AG09319 (cell line): ENCODE measurements at regions not wholly inside any gene's neighbourhood (a gene's known extent, or its start where the extent isn't known, plus 50 kb on each side); places are given as distances from the start of the nearest gene placed in this dataset.
"Not testable (repeated sequence)": the region's sequence is repeated elsewhere in the genome, so short reads cannot be mapped to it uniquely, and the experiment has no call there.

Experiments
- DNase-seq: peaks from one replicate; pipeline ENCODE4 v3.0.0-alpha.2; 2010; ENCODE audit warnings: low read depth; ENCODE audit errors: extremely low read depth
- TF ChIP-seq, protein P1 (sequence below): IDR thresholded peaks from 2 replicates; pipeline ENCODE4 v1.5.1; 2011; ENCODE audit warnings: low read depth, mild to moderate bottlenecking, inconsistent platforms, low read length, moderate library complexity

DNA sequence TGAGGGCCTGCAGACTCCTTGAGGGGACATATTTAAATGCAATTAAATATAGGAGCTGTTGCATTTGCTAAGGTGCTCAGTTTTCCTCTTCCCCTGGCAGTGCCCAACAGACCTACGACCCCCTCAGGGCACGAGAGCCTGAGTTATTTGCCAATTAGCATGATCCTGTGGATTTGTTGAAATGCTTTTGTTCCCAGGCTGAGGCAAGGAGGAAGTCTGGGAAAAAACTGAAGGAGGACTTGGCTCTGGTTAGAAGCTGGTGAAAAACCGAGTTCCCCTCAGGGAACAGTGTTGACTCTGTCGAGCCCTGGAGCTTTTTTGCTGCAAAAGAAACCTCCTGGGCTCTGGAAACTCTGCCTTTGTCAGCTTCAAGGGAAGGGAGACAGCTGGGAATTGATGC is 103.6 kb upstream of the SHB start:
- DNase-seq, result no peak
- TF ChIP-seq, protein P1, sequence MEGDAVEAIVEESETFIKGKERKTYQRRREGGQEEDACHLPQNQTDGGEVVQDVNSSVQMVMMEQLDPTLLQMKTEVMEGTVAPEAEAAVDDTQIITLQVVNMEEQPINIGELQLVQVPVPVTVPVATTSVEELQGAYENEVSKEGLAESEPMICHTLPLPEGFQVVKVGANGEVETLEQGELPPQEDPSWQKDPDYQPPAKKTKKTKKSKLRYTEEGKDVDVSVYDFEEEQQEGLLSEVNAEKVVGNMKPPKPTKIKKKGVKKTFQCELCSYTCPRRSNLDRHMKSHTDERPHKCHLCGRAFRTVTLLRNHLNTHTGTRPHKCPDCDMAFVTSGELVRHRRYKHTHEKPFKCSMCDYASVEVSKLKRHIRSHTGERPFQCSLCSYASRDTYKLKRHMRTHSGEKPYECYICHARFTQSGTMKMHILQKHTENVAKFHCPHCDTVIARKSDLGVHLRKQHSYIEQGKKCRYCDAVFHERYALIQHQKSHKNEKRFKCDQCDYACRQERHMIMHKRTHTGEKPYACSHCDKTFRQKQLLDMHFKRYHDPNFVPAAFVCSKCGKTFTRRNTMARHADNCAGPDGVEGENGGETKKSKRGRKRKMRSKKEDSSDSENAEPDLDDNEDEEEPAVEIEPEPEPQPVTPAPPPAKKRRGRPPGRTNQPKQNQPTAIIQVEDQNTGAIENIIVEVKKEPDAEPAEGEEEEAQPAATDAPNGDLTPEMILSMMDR, result no peak

DNA sequence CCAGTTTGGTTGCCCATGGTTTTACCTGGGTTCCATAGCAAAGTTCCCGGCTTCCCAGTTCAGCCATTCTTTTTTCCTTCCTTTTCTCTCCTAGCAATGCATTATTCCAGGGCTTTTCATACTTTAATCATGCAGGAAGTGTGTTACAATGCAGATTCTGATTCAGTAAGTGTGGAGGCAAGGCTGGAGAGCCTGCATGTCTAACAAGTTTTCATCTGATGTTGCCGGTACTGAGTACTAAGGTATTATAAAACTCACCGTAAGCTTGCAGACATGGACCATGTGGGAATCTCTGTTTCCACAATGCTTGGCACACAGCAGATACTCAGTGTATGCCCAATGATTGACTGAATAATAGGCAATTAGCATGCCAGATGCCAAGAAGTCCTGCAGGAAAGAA is 102.9 kb upstream of the SHB start:
- TF ChIP-seq, protein P1, result no peak
- no peak for DNase-seq

DNA sequence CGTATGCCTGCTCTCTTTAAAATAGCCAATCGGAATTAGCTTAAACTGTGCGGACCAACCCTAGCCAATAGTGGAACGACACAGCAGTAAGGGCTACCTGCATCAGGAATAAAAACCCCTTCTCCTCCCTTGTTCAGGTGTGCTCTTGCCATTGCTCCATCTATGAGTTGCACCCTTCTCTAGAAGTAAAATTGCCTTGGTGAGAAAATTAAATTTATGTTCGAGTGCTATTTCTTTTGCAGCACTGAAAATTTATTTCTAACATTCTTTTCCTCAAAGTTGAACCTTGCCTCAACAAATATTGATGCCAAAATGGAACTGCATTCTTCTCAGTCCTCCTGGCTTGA is 102.5 kb upstream of the SHB start:
- DNase-seq, result no peak
- TF ChIP-seq, protein P1, result no peak

DNA sequence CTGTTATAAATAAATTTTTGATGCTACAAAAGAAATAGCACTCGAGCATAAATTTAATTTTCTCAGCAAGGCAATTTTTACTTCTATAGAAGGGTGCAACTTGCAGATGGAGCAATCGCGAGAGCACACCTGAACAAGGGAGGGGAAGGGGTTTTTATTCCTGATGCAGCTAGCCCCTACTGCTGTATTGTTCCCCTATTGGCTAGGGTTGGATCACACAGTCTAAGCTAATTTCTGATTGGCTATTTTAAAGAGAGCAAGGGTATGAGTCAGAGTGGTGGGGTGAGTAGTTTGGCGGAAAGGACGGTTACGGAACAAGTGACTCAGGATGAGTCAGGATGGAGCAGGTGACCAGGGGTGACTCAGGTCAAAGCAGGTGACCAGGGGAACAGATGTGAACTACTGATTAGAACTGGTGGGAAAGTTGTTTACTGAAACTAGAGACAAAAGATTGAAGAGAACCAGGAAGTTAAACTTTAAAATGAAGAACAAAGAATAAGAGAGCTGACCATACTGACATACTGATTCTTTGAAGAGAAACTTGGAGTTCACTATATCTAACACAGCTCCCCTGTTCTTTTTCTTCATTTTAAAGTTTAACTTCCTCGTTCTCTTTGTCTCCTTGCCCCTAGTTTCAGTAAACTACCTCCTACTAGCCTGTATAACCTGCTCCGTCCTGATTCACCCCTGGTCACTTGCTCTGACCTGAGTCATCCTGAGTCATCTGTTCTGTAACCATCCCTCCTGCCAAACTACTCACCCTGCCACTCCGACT is 101.9 kb upstream of the SHB start:
- not testable (repeated sequence) for DNase-seq

DNA sequence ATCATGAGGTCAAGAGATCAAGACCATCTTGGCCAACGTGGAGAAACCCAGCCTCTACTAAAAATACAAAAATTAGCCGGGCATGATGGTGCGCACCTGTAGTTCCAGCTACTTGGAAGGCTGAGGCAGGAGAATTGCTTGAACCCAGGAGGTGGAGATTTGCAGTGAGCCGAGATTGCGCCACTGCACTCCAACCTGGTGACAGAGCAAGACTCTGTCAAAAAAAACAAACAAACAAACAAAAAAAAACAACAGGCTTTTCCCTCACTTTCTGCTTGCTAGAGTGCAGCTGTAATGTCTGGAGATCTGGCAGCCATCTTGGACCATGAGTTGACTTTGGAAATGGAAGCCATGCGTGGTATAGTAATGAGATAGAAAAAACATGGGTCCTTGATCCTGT is 101.1 kb upstream of the SHB start:
- DNase-seq, result not testable (repeated sequence)

DNA sequence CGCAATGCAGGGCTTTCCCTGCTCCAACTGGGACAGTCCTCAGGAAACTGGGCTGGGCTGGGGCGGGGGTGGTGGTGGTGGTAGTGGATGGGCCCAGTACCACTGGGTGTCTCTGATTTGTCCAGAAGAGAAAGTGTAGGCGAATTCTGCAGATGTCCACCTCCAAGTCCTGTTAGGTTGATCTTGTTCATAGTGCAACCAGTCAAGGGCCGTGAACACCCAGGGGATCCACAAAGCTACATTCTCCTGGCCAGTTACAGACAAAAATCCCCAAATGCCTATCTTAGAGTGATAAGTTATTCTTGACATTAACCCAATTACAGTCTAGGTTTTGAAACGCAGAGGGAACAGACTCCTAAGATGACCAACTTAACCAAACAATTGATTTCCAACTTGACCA is 97.5 kb upstream of the SHB start:
- TF ChIP-seq, protein P1, result no peak

DNA sequence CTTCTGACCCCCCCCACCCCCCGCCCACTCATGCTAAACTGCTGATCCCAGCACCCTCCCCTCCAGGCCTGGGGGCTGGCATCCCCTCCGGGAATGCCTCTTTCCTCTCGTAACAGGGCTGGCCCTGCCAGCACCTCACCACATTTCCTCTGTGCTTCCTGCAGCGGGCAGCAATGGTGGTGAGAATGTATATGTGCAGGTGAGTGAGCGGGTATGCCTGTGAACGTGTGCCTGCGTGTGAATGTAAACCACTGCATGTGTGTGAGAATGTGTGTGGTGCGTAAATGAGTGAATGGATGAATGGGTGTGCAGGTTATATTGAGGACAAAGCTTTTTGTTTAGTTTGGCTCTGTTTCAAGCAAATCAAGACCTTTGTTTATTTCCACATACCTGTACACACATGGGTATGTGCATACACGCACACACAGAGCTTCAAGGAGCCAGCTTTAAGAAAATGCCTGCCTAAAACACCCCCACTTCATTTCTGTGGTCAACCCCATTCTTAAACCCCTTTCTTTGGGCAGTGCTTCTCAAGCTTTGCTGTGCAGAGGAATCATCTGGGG is 95.7 kb upstream of the SHB start:
- DNase-seq, result no peak
- TF ChIP-seq, protein P1, result no peak

More for the DNA sequence above, 97.5 kb upstream of the SHB start:
- no peak for DNase-seq

DNA sequence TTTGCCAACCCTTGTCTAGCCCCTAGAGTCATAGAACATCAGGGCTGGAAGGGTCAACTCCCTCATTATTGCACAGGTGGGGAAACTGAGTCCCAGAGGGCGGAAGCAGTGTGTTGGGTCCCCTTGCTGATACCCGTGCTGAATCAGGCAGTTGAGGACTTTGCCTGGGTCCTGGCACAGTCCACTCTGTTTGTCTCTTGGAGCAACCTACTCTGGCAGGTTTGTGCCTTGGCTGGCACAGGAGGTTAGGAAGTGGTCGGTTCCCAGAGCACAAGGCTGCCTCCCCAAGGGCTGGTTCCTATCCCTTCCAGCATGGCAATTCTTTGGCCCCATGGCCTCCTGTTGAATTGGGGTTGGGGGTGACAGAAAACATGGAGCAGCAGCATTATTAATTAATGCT is 94.5 kb upstream of the SHB start:
- TF ChIP-seq, protein P1, result no peak
- DNase-seq, result no peak
